ENCODE measurements at regions not wholly inside any gene's neighbourhood (a gene's known extent, or its start where the extent isn't known, plus 50 kb on each side); places are given as distances from the start of the nearest gene placed in this dataset.

- no peak overlapping the region for H3K56ac ChIP-seq (replicated peaks; ENCODE audit: insufficient read length, low read depth, low read length)
- no peak overlapping the region for H4K5ac ChIP-seq (ENCODE audit: insufficient read length, low read depth, low read length)
- H2AK5ac ChIP-seq (ENCODE audit: low read depth, low read length), result no peak overlapping the region
- H4K20me1 ChIP-seq (replicated peaks in 1 of 2; ENCODE audit: control insufficient read depth in 1 of 2, insufficient read depth in 2 of 2, low read length in 2 of 2), result no peaks in the 10 kb centered on the region
- no peak overlapping the region for H4K91ac ChIP-seq (replicated peaks; ENCODE audit: insufficient read length, low read length)
- ChIA-PET CTCF (ENCODE audit: partially characterized antibody) (interaction anchor here (1.0 kb wide), 1 partner anchor 9 kb away, joined by 3 read pairs; no protein-coding TSS in a partner anchor), POLR2A (ENCODE audit: partially characterized antibody) (no interaction called here)
- H3K79me1 ChIP-seq (ENCODE audit: low read depth, low read length), result no peaks in the 10 kb centered on the region
- no peak overlapping the region for H3K23ac ChIP-seq (ENCODE audit: insufficient read length)
- no peak overlapping the region for H3K9ac ChIP-seq (replicated peaks in 1 of 4; ENCODE audit: extremely low read depth in 1 of 4, low read depth in 3 of 4, low read length in 3 of 4)
- no peak for DNase-seq (ENCODE audit: low read depth in 1 of 2, low spot score in 2 of 2)
- no peak overlapping the region for H2BK12ac ChIP-seq (ENCODE audit: low read depth, low read length)
- no peaks in the 10 kb centered on the region for H3K36me3 ChIP-seq (ENCODE audit: control insufficient read depth in 2 of 4, insufficient read depth in 4 of 4, low read length in 3 of 4)
- no peaks in the 10 kb centered on the region for H3K9me3 ChIP-seq (ENCODE audit: insufficient read depth in 2 of 2, low read depth in 1 of 2, low read length in 1 of 2)
- H3K23me2 ChIP-seq (ENCODE audit: low read depth, low read length), result peaks cover 2% of the 10 kb centered on the region; the same call in 1 of the 2 replicates
- no peak overlapping the region for H4K8ac ChIP-seq (ENCODE audit: extremely low read depth, insufficient read depth, low read length)
- H2BK20ac ChIP-seq (ENCODE audit: low read length), result no peak overlapping the region
- no peak for FAIRE-seq
- no peaks in the 10 kb centered on the region for H3K4me1 ChIP-seq (replicated peaks in 1 of 4; ENCODE audit: control insufficient read depth in 3 of 4, insufficient read depth in 4 of 4, low read length in 3 of 4)
- no peak overlapping the region for H2AFZ ChIP-seq (ENCODE audit: low read length)
- no peak overlapping the region for H2BK15ac ChIP-seq (ENCODE audit: low read length)
- no peaks in the 10 kb centered on the region for H3K79me2 ChIP-seq (ENCODE audit: control insufficient read depth in 1 of 2, insufficient read depth in 2 of 2, low read length in 2 of 2)
- H2BK5ac ChIP-seq (ENCODE audit: low read depth, low read length), result no peak overlapping the region
- WGBS, 2 experiments (ENCODE audit: extremely low coverage in 1 of 2, insufficient coverage in 1 of 2, insufficient read length in 1 of 2, insufficient replicate concordance in 2 of 2, low coverage in 1 of 2, low lambda C conversion rate in 2 of 2, missing lambda C conversion rate in 1 of 2), result 97% methylated on average over 2 of the region's 2 CpGs; no CpG with 5 or more reads in 1 of the 2 experiments
- no peak overlapping the region for H3K14ac ChIP-seq (ENCODE audit: insufficient read length)
- no peak overlapping the region for H3K4me2 ChIP-seq (ENCODE audit: insufficient read depth in 1 of 2, low read depth in 2 of 2, low read length in 2 of 2)
- no peak overlapping the region for H3K18ac ChIP-seq (ENCODE audit: extremely low read depth, low read length)
- H3K4ac ChIP-seq (replicated peaks; ENCODE audit: insufficient read length, low read depth, low read length), result no peak overlapping the region
- H2BK120ac ChIP-seq (replicated peaks; ENCODE audit: low read depth, low read length), result no peak overlapping the region
- no peaks in the 10 kb centered on the region for H3K27me3 ChIP-seq (replicated peaks in 1 of 4; ENCODE audit: control insufficient read depth in 3 of 4, extremely low read depth in 1 of 4, insufficient read depth in 3 of 4, low read length in 3 of 4)
- no peak overlapping the region for H3K27ac ChIP-seq (ENCODE audit: low read depth, low read length)
- no peak overlapping the region for H3K4me3 ChIP-seq (ENCODE audit: extremely low read depth in 1 of 4, insufficient read depth in 2 of 4, low read depth in 3 of 4, low read length in 4 of 4)
- TF ChIP-seq EZH2 (IDR thresholded peaks at IDR 0.05; ENCODE audit: low read depth, low read length, severe bottlenecking) (no peak), PHF8 (conservative IDR thresholded peaks at IDR 0.05; ENCODE audit: low read depth, low read length) (no peak), SIN3A (conservative IDR thresholded peaks at IDR 0.05 in 1 of 2, IDR thresholded peaks at IDR 0.05 in 1 of 2; ENCODE audit: low read depth in 1 of 2, low read length in 2 of 2) (no peak), TBP (IDR thresholded peaks at IDR 0.05; ENCODE audit: low read depth, low read length) (no peak), ATF2 (IDR thresholded peaks at IDR 0.05; ENCODE audit: low read length) (no peak), HDAC6 (IDR thresholded peaks at IDR 0.05; ENCODE audit: low read depth, low read length) (no peak), MAX (IDR thresholded peaks at IDR 0.05) (no peak), SP1 (IDR thresholded peaks at IDR 0.05; ENCODE audit: low read depth, low read length) (no peak), TEAD4 (IDR thresholded peaks at IDR 0.05; ENCODE audit: low read depth, low read length) (no peak), E2F6 (IDR thresholded peaks at IDR 0.05) (no peak), SIX5 (IDR thresholded peaks at IDR 0.05; ENCODE audit: low read depth, low read length) (no peak)
These were observed 194.6 kb downstream of the CYRIA start for GRCh38 chr2:16470936-16471490.

Measured in H1 (cell line).